Naive thymus-derived CD8-positive, alpha-beta T cell (primary cell): ENCODE measurements at regions not wholly inside any gene's neighbourhood (a gene's known extent, or its start where the extent isn't known, plus 50 kb on each side); places are given as distances from the start of the nearest gene placed in this dataset.

Experiments used
- ATAC-seq, 2 donors: fragments of 150-1000 bp; cut with Tn5 transposase in 1 of 2; sonication (Bioruptor Pico), chemical (Tn5 transposase) in 1 of 2; 1 replicate in 1 of 2; 2 replicates in 1 of 2; pipeline ENCODE4 v1.10.0; 2021; ENCODE audit warnings: mild to moderate bottlenecking in 2 of 2, moderate library complexity in 2 of 2
- POLR2A ChIA-PET: fragments of 350-600 bp; sonication (Branson Sonifier 250); formaldehyde crosslinking; loops from one replicate; lab custom pipeline; 2021; ENCODE audit warnings: antibody characterized with exemption; lab: Charles Lee
- DNase-seq, 10 donors: peaks; one replicate each; pipeline versions ENCODE4 v3.0.0 to v3.0.0-alpha.2; 2020 to 2022
- H3K27ac Mint-ChIP-seq, 10 donors: one replicate each; pipeline ENCODE4 v1.8.0; 2020 to 2022; ENCODE audit warnings: mild to moderate bottlenecking in 10 of 10, mixed read lengths in 10 of 10, moderate library complexity in 4 of 10, inconsistent platforms in 1 of 10
- H3K27me3 Mint-ChIP-seq, 5 donors: one replicate each; pipeline ENCODE4 v1.8.0; 2021 to 2022; ENCODE audit warnings: mixed read lengths in 5 of 5
- H3K36me3 Mint-ChIP-seq, 3 donors: one replicate each; pipeline ENCODE4 v1.8.0; 2020 to 2022; ENCODE audit warnings: mixed read lengths in 3 of 3, mild to moderate bottlenecking in 2 of 3, inconsistent platforms in 1 of 3
- H3K4me1 Mint-ChIP-seq, 4 donors: one replicate each; pipeline ENCODE4 v1.8.0; 2021 to 2022; ENCODE audit warnings: mixed read lengths in 4 of 4
- H3K4me3 Mint-ChIP-seq, 10 donors: one replicate each; pipeline ENCODE4 v1.8.0; 2020 to 2022; ENCODE audit warnings: mild to moderate bottlenecking in 10 of 10, mixed read lengths in 10 of 10, moderate library complexity in 6 of 10, inconsistent platforms in 1 of 10
- H3K9me3 Mint-ChIP-seq, 9 donors: one replicate each; pipeline ENCODE4 v1.8.0; 2020 to 2022; ENCODE audit warnings: mixed read lengths in 9 of 9, mild to moderate bottlenecking in 3 of 9, inconsistent platforms in 1 of 9, moderate library complexity in 1 of 9

DNA sequence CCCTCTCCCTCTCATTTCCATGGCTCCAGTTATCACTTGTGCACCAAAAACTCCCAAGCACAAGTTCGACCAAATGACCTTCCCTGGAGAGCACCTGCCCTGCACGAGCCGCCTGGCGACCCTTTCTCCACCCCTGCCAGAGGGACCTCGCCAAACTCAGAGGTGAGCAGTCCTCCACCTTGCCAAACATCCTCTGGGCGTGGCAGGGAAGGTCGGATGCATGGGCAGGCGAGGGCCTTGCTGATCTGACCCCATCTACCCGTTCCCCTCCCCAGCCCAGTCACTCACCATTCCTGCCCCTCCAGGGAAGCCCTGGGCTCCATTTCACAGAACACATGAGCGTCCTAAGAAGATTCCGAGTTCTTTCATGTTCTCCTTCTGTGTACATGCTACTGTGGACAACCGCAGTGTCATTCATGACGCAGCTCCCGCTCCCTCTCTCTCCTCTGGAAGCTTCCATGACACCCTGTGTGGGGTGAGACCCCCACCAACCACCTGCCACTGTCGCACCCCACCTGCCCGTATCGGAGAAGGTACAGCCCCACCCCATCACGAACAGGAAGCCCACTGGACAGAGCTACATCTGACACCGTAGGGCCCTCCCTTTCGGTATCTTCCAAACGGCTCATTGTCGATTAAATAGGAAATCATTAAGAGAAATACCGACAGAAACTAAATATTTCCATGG is 104.3 kb downstream of the DACT2 start:
- H3K9me3 Mint-ChIP-seq: peaks cover 0 to 3% (median 0%) of the 10 kb centered on the region in 9 donors
- no peak for ATAC-seq
- H3K27ac Mint-ChIP-seq: no peak overlapping the region
- POLR2A ChIA-PET: no interaction called here
- no peak overlapping the region for H3K4me3 Mint-ChIP-seq
- H3K36me3 Mint-ChIP-seq: no peaks in the 10 kb centered on the region
- no peaks in the 10 kb centered on the region for H3K4me1 Mint-ChIP-seq
- peaks cover 0 to 22% (median 2%) of the 10 kb centered on the region in 5 donors for H3K27me3 Mint-ChIP-seq
- no peak for DNase-seq

DNA sequence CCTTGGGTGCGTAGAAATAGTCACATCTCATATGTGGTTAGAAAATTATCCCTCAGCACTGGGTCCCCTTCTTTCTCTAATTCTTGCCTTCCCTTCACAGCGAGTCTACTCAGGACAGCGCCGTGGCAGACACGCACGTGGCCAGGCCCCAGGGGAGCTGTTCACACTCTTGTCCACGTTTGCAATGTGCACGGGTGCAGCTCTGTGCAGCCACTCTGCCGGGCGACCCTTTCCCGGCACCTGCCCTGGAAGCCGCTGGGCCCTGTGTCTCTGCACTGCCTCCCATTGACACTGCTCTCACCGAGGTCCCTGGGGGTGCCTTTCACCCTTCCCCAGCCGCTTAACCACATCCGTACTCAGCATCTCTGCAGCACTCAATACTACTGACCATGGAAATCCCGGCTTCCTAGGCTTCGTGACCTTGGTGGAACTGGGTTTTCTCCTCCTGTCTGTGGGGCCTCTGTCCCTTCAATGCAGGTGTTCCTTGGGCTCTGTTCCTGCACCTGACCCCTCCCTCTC is 104.9 kb downstream of the DACT2 start:
- no peaks in the 10 kb centered on the region for H3K36me3 Mint-ChIP-seq
- DNase-seq: no peak
- peaks cover 4 to 28% (median 4%) of the 10 kb centered on the region in 5 donors for H3K27me3 Mint-ChIP-seq
- POLR2A ChIA-PET: no interaction called here
- no peak for ATAC-seq
- H3K9me3 Mint-ChIP-seq: peaks cover 0 to 9% (median 0%) of the 10 kb centered on the region in 9 donors
- H3K4me3 Mint-ChIP-seq: no peak overlapping the region
- peak overlapping the region in 1 of 10 donors; percentile 63 for H3K27ac Mint-ChIP-seq
- no peaks in the 10 kb centered on the region for H3K4me1 Mint-ChIP-seq

DNA sequence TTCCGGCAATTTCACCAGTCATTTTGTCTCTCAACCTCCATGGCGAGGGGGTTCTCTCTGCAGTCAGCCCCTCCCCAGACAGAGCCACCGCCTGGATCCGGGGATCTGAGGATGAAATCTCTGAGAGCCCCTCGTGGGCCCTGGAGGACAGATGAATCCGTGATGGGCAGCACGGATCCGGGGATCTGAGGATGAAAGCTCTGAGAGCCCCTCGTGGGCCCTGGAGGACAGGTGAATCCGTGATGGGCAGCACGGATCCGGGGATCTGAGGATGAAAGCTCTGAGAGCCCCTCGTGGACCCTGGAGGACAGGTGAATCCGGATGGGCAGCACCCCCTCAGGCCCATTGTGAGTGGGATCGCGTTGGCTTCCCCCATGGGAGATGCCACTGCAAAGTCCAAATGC is 106.5 kb downstream of the DACT2 start:
- no peak overlapping the region for H3K27ac Mint-ChIP-seq
- no peaks in the 10 kb centered on the region for H3K4me1 Mint-ChIP-seq
- ATAC-seq (no peak), DNase-seq (no peak)
- H3K4me3 Mint-ChIP-seq: no peak overlapping the region
- H3K27me3 Mint-ChIP-seq: peaks cover 4 to 31% (median 4%) of the 10 kb centered on the region in 5 donors
- no peaks in the 10 kb centered on the region for H3K36me3 Mint-ChIP-seq
- H3K9me3 Mint-ChIP-seq: peaks cover 0 to 9% (median 0%) of the 10 kb centered on the region in 9 donors
- POLR2A ChIA-PET: no interaction called here

DNA sequence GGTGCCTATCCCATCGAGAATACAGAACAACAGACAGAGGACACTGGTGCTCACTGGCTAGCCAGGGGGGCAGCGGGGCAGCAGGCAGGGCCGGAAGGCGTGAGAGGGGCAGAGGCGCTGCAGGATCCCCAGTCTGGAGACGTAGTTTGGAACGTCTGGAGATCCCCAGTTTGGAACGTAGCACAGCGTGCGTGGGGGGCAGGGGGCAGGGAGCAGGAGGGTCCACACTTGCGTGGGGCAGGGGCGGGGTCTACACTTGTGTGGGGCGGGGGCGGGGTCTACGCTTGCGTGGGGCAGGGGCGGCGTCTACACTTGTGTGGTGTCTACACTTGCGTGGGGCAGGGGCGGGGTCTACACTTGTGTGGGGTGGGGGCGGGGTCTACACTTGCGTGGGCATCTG is 107.2 kb downstream of the DACT2 start:
- Mint-ChIP-seq H3K9me3 (peaks cover 0 to 9% (median 0%) of the 10 kb centered on the region in 9 donors), H3K27me3 (peaks cover 4 to 24% (median 4%) of the 10 kb centered on the region in 5 donors), H3K36me3 (no peaks in the 10 kb centered on the region), H3K27ac (no peak overlapping the region), H3K4me3 (no peak overlapping the region), H3K4me1 (no peaks in the 10 kb centered on the region)
- POLR2A ChIA-PET: no interaction called here
- DNase-seq: no peak
- ATAC-seq: no peak

DNA sequence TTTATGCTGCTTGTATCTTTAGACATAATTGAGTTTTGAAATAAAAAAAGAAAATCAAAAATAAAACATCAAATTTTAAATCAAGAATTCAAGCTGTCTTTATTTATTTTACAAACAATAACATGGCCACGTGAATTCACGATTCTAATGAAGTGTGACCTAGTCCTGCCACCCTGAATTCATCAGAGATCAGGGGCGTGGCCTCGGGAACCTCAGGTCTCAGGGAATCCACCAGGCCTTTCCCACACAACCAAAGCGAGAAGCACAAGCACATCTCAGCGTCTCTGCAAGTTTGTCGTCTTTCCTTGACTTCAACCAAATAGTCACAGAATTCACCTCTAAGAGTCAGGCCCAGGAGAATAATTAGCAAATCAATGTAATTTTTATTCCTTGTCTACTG is 107.9 kb downstream of the DACT2 start:
- Mint-ChIP-seq H3K4me3 (no peak overlapping the region), H3K4me1 (no peaks in the 10 kb centered on the region), H3K36me3 (no peaks in the 10 kb centered on the region), H3K27ac (no peak overlapping the region), H3K9me3 (peaks cover 0 to 9% (median 0%) of the 10 kb centered on the region in 9 donors), H3K27me3 (peaks cover 4 to 22% (median 4%) of the 10 kb centered on the region in 5 donors)
- DNase-seq (no peak), ATAC-seq (no peak)
- POLR2A ChIA-PET: no interaction called here

DNA sequence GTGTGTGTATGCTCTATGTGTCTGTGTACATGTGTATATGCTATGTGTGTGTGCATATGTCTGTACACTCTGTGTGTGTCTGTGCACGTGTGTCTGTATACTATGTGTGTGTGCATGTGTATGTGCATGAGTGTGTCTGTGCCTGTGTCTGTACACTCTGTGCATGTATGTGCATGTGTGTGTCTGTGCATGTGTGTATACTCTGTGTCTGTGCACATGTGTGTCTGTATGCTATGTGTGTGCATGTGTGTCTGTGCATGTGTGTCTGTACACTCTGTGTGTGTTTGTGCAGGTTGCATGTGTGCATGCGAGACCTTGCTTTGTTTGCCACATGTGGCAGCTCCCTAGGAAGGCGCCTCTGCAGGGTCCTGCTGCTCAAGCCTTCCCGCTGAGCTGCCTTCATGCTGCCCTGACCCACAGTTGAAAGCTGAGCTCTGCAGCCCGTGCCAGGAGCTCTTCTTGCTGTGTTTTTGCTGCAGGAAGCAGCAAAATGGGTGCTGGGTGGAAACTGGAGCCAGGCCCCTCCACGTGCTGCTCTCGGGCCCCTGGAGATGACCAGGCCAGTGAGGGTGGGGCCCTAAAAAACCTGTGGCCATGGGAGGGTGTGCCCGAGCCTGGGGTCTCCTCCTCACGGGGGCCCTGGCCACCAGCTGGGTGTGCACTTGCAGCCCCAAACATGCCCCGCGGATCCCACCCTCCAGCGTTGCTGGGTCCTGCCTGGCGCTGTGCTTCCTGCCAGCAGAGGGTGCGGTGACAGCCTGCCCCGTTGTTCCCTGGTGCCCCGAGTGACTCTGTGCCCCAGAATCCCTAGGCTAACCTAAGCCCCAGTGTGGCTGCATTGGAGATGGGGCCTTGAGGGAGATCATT is 109.1 kb downstream of the DACT2 start:
- peaks cover 0 to 9% (median 0%) of the 10 kb centered on the region in 9 donors for H3K9me3 Mint-ChIP-seq
- no peaks in the 10 kb centered on the region for H3K4me1 Mint-ChIP-seq
- ATAC-seq (no peak), DNase-seq (no peak)
- no peaks in the 10 kb centered on the region for H3K36me3 Mint-ChIP-seq
- peaks cover 4 to 17% (median 4%) of the 10 kb centered on the region in 5 donors for H3K27me3 Mint-ChIP-seq
- H3K4me3 Mint-ChIP-seq: no peak overlapping the region
- POLR2A ChIA-PET: no interaction called here
- H3K27ac Mint-ChIP-seq: no peak overlapping the region

DNA sequence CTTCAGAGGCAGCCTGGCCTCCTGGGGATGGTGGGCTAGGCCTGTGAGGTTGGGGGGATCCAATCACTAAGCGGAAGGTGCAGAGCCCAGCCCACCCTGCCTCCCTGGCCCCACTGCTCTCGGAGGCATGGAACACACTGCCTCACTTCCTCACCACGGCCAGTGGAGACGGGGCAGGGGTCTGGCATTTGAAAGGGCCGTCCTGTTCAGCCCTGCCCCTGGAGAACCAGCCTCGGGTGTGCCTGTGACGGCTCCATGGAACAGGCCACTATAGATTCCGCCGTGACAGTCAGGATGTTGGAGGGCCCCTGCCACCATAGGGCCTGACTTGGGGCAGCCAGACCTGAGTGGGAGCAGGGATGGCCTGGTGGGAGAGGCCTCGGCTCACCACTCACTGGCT is 110.2 kb downstream of the DACT2 start:
- H3K27me3 Mint-ChIP-seq: peaks cover 4 to 13% (median 4%) of the 10 kb centered on the region in 5 donors
- no peak overlapping the region for H3K4me3 Mint-ChIP-seq
- POLR2A ChIA-PET: no interaction called here
- H3K36me3 Mint-ChIP-seq: no peaks in the 10 kb centered on the region
- H3K9me3 Mint-ChIP-seq: peaks cover 0 to 9% (median 0%) of the 10 kb centered on the region in 9 donors
- DNase-seq: no peak
- ATAC-seq: no peak
- no peak overlapping the region for H3K27ac Mint-ChIP-seq
- no peaks in the 10 kb centered on the region for H3K4me1 Mint-ChIP-seq

DNA sequence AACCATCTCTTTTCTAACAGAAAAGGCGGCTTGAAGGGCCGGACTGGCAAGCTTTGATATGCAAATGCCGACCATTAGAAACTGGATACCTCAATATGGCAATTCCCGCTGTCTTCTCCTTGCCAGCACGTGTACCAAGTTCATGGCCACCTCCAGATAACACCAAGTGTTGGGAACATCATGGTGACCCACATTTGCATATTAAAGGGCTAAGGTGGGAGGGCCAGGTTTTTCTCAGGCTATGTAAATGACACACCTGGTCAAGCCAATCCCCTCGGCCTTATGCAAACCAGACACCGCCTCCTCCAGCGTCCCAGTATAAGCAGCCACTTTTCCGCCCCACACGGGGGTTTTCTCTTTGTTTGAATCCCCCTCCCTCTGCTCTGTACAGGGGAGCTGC is 110.7 kb downstream of the DACT2 start:
- POLR2A ChIA-PET: no interaction called here
- no peaks in the 10 kb centered on the region for H3K36me3 Mint-ChIP-seq
- H3K27me3 Mint-ChIP-seq: peaks cover 4 to 13% (median 4%) of the 10 kb centered on the region in 5 donors
- H3K4me1 Mint-ChIP-seq: no peaks in the 10 kb centered on the region
- H3K4me3 Mint-ChIP-seq: no peak overlapping the region
- DNase-seq (no peak), ATAC-seq (no peak)
- no peak overlapping the region for H3K27ac Mint-ChIP-seq
- peaks cover 0 to 10% (median 0%) of the 10 kb centered on the region in 9 donors for H3K9me3 Mint-ChIP-seq

DNA sequence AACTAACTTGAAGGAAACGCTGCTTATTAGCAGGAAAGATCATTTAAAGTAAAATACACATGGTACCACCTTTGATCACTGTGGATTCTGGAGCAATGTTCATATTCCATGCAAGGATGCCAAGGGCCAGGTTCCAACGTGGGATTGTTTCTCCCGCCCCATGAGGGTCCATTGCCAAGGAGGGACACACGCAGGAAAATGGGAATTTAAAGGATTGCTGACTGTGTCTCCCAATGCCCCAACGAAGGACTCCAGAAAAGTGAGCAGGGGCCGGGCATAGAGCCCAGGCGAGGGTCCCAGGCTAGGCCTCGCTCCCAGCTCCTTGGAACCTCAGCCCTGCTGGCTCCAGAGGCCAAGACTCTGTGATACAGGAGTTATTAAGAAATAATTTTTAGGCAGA is 111.2 kb downstream of the DACT2 start:
- POLR2A ChIA-PET: no interaction called here
- peaks cover 0 to 12% (median 0%) of the 10 kb centered on the region in 9 donors for H3K9me3 Mint-ChIP-seq
- H3K27ac Mint-ChIP-seq: no peak overlapping the region
- H3K4me1 Mint-ChIP-seq: no peaks in the 10 kb centered on the region
- ATAC-seq (no peak), DNase-seq (no peak)
- no peak overlapping the region for H3K4me3 Mint-ChIP-seq
- no peaks in the 10 kb centered on the region for H3K36me3 Mint-ChIP-seq
- peaks cover 4 to 13% (median 4%) of the 10 kb centered on the region in 5 donors for H3K27me3 Mint-ChIP-seq

DNA sequence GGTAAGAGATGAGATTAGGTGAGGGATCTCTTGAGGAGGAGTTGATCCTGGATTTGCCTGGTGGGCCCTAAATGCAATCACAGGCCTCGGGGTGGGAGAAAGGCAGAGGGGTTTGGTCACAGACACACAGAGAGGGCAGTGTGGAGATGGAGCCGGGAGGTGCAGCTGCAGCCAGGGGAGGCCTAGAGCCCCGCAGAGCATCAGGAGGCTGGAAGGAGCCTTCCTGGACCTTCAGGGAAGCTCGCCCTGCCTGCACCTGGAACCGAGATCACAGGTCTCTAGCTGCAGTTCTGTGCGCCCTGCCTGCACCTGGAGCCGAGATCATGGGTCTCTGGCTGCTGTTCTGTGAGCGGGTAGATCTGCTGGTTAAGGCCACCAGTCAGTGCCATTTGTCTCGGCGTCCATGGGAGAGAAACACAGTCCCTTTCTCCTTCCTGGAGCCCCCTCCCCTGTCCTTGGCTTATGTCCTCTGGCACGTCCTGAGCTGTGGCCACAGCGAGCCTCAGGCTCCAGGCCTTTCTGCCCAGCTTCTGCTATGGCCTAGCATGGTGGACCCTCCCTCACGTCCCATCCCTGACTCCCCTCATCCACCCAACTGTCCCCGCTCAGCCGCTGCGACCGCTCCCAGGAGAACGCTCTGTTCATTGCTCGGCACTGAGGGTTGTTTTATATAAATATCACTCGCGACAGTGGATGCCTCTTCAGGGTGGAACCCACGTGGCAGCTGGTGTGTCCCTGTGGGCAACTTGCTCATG is 112.0 kb downstream of the DACT2 start:
- Mint-ChIP-seq H3K9me3 (peaks cover 0 to 13% (median 0%) of the 10 kb centered on the region in 9 donors), H3K36me3 (no peaks in the 10 kb centered on the region), H3K4me3 (no peak overlapping the region), H3K27me3 (peaks cover 4 to 13% (median 4%) of the 10 kb centered on the region in 5 donors), H3K27ac (no peak overlapping the region), H3K4me1 (no peaks in the 10 kb centered on the region)
- DNase-seq (no peak), ATAC-seq (no peak)
- POLR2A ChIA-PET: no interaction called here

DNA sequence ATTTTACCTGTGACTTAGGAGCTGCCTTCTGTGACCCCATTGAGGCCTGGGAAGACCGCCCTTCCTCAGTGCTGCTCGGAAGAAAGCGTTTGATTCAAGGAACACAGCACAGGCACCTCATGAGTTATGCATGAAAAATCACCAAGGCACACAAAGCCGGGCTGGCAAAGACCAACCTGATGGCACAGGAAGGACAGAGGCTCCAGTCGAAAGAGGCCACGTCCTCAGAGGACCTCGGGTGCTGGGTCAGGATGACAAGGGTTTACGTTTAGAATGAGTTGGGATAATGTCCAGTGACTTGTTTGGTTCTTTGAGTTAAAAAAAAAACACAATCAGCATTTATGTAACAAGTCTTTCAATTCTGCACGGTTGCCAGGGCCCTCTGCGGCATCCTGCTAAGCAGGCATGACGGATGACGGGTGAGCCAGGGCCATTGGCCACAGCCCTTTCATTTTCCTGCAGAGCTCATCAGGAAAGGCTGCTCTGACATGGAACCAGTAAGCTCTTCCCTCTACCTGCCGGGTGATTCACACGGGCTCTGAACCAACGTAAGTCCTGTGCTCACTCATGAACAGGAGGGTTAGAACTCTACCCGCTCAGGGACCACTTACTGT is 112.8 kb downstream of the DACT2 start:
- peaks cover 0 to 13% (median 0%) of the 10 kb centered on the region in 9 donors for H3K9me3 Mint-ChIP-seq
- H3K4me1 Mint-ChIP-seq: no peaks in the 10 kb centered on the region
- POLR2A ChIA-PET: no interaction called here
- H3K27me3 Mint-ChIP-seq: peaks cover 2 to 19% (median 4%) of the 10 kb centered on the region in 5 donors
- H3K36me3 Mint-ChIP-seq: no peaks in the 10 kb centered on the region
- H3K27ac Mint-ChIP-seq: no peak overlapping the region
- no peak for DNase-seq
- H3K4me3 Mint-ChIP-seq: no peak overlapping the region
- no peak for ATAC-seq

DNA sequence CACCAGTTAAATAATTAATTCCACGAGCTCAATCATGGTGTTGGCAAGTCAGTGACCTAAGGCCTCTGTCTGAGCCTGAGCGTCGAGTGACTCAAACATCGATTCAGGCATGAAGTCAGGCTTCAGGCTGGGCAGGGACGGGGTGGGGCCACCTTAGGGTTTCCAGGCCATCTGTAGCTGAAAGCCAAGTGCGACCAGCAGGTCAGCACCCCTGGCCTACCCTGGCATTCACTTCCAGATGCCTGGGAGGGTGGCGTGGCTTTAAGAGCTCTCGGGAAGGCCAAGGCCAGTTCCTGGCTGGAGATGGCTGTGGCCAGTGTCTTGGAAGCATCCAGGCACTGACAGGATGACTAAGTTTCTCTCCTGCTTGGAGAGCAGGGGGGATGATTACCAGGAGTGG is 113.4 kb downstream of the DACT2 start:
- DNase-seq (no peak), ATAC-seq (no peak)
- no peak overlapping the region for H3K27ac Mint-ChIP-seq
- no peaks in the 10 kb centered on the region for H3K36me3 Mint-ChIP-seq
- peaks cover 0 to 13% (median 0%) of the 10 kb centered on the region in 9 donors for H3K9me3 Mint-ChIP-seq
- no peaks in the 10 kb centered on the region for H3K4me1 Mint-ChIP-seq
- POLR2A ChIA-PET: no interaction called here
- peaks cover 2 to 19% (median 4%) of the 10 kb centered on the region in 5 donors for H3K27me3 Mint-ChIP-seq
- H3K4me3 Mint-ChIP-seq: no peak overlapping the region
